ENCODE measurements at regions not wholly inside any gene's neighbourhood (a gene's known extent, or its start where the extent isn't known, plus 50 kb on each side); places are given as distances from the start of the nearest gene placed in this dataset.
"Not testable (repeated sequence)": the region's sequence is repeated elsewhere in the genome, so short reads cannot be mapped to it uniquely, and the experiment has no call there.

DNA sequence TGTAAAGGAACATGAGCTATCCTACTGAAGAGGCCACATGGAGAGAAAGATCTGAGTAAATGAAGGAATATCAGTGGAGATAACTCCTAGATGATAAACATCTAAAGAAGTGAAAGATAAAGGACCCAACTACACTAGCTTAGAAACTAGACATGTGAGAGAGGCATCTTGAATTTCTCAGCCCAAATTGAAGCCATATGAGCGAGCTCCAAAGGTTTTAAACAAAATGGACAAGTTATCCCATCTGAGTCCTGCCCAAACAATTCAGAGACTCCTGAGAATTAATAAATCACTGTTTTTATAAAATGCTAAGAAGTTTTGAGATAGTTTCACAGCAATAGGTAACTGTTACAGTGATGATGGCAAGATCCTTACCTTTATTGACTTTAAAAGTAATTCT lies 438.9 kb downstream of the NAV3 start:
- no peak for DNase-seq (ENCODE audit: low read depth in 4 of 4, low spot score in 3 of 4)

DNA sequence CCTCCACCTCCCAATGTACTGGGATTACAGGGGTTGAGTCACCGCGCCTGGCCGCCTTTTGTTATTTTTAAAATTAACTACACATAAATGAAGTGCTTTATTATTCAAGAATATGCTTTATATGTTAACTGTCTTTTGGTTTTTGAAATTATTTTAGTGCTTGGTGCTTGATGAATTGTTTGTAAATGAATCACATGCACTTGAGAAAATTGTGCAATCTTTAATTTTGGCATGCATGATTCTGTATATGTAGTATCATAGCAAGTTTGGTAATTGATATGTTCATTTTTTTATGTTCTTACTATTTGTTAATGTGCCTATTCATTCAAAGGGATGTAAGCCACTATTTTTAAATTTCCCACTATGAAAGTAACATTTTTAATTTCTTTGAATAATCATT lies 440.9 kb downstream of the NAV3 start:
- no peak for DNase-seq (ENCODE audit: low read depth in 4 of 4, low spot score in 3 of 4)

DNA sequence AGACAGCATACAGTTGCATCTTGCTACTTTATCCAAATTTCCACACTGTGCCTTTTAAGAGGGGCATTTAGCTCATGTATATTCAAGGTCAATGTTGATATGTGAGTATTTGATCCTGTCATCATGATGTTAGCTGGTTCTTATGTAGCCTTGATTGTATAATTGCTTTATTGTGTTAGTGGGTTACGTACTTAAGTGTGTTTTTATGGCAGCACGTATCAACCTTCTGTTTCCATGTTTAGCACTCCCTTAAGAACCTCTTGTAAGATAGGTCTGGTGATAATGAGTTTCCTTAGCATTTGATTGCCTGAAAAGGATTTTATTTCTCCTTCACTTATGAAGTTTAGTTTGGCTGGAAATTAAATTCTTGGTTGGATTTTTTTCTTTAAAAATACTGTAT lies 445.2 kb downstream of the NAV3 start:
- no peak for DNase-seq (ENCODE audit: low read depth in 4 of 4, low spot score in 3 of 4)

DNA sequence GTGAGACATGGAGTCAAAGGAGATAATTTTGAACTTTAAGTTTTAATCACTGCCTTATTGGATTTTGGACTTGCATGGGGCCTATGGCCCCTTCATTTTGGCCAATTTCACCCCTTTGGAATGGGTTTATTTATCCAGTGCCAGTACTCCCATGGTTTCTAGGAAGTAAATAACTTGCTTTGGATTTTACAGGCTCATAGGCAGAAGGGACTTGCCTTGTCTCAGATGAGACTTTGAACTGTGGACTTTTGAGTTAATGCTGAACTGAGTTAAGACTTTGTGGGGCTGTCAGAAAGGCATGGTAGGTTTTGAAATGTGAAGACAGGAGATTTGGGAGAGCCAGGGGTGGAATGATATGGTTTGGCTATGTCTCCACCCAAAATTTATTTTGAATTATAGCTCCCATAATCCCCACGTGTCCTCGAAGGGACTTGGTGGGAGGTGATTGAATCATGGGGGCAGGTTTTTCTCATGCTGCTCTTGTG lies 448.1 kb downstream of the NAV3 start:
- no peak for DNase-seq (ENCODE audit: low read depth in 4 of 4, low spot score in 3 of 4)

DNA sequence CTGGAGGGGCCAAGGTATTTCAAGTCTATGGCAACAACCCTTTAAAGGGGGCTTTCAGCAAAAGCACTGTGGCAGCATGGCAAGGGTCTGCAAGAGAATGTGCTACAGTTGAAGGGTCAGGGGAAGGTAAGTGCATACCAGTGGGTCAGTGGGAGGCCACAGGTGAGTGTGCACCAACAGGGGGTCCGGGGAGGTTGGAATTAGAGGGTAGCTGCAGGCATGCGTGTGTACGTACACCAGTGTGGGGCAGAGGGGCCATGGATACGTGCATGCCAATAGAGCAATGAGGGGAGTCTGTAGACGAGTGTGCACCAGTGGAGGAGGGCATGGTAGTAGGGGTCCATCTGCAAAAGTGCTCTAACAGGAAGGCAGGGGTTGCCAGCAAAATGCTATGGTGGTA lies 448.9 kb downstream of the NAV3 start:
- DNase-seq (ENCODE audit: low read depth in 4 of 4, low spot score in 3 of 4): no peak

DNA sequence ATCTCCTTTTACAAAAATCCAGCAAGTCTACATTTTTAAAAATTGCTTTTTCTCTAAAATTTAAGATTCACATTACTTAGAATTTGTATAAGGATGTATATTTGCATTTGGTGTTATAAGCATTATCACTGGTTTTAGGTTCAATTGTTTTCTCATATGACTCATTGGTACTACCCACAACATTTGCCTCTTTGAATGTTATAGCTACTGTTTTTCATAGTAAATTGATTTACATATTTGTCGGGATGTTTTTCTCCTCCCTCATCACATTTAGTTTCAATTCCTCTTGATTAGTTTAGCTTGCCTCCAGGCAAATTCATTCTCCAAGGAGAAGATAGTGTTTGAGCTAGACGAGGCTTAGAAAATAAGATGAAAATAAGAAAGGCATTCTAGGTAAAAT lies 450.4 kb downstream of the NAV3 start:
- DNase-seq (ENCODE audit: low read depth in 4 of 4, low spot score in 3 of 4): not testable (repeated sequence)

DNA sequence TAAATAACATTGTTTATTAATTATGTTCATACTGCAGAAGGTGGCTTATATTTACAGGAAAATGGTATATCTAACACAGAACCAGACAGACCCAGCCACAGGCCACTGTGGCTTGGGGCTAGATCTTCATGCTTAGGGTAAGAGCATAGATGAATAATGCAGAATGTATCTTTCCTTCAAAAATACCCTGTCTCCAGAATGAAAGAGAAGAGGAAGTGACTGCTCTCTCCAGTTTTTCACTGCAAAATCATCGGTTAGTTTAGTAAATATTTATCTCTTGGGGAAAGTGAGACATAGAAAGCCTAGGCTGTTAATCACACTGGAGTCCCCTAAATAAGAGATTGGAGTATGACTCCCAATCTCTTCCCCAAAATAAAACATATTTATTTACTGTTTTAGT lies 453.7 kb downstream of the NAV3 start:
- DNase-seq (ENCODE audit: low read depth in 4 of 4, low spot score in 3 of 4): no peak

DNA sequence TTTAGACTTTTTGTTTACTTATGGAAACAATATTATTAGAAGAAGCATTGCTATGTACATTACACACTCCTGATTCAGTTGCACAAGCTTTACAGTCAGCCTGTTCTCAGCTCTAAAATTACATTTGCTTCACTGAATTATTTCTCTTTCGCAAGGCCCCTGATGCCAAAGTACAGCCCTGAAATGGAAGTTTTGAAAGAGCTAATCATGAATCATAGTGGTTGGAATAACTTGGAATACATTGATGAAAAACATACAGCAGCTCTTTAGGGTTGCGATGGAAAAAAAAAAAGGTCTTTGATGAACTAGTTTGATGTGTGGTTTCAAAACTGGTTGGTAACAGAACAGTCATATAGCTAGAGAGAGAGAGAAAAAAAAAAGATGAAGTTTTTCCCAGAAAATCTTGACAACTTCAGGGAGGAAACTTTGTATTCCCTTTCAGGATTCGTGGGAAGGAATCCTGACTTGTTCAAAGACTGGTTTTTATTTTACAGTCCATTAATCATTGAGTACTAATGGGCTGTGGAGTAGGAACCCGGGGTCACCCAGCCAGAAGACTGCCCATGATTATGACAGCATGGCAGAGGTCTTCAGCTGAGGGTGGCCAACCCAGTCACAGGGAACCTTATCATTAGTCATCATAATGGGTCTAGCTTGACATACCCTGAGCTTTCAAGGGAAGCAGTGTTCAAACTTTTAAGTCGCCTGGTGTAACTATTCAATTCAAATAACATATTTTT lies 460.1 kb downstream of the NAV3 start:
- DNase-seq (ENCODE audit: low read depth in 4 of 4, low spot score in 3 of 4): peak in 1 of 4 donors; percentile 29

DNA sequence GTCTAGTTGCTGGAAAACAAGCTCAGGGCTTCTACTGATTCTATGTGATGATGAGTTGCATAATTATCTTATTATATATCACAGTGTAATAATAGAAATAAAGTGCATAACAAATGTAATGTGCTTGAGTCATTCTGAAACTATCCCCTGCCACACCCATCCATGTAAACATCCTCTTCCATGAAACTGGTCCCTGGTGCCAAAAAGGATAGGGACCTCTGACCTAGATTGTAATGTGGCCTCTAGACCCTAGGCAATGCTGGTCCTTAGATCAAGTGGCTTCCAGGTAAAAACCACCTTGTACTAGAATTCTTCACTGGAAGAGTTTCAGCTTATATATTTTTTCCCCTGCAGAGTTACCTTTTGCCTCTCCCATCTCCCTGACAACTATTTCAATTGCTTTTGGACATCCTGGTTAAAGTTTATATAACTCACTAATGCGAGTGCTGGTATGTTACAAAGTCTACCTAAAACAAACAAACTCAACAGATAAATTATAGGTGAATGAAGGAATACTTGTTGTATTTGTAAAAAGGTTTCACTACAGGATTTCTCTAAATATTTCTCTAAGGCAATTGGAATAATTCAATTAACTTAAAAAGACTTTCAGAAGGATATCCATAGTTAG lies 462.5 kb downstream of the NAV3 start:
- DNase-seq (ENCODE audit: low read depth in 4 of 4, low spot score in 3 of 4): no peak

DNA sequence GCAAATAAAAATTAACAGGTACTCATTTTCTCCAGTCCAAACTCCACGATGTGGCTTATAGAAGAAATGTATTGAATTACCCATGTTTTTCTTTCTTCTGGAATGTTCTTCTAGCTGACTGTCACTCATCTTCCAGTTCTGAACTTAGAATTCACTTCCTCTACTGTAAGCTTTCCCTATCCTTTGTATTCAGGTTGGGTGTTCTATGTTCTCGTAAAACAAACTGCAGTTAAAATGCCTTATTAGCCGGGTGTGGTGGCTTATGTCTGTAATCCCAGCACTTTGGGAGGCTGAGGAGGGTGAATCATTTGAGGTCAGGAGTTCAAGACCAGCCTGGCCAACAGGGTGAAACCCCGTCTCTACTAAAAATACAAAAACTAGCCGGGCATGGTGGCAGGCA lies 470.6 kb downstream of the NAV3 start:
- not testable (repeated sequence) for DNase-seq (ENCODE audit: low read depth in 4 of 4, low spot score in 3 of 4)

DNA sequence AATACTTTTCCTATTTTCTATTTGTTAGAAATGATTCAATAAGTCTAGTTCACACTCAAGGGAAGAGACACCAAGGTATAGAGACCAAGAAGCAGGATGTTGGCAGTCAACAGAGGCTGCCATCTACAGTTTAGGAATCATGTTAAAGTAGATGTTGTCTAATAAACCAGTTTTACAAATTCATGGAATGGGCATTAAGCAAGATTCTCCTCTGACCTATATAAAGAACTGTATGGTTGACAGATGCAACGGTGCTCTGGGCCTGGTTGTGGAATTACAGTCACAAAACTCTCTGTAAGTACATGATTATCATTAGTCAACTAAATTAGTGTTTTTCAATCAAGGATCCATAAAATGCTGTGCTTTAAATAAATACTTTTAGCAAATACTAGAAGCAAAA lies 475.1 kb downstream of the NAV3 start:
- no peak for DNase-seq (ENCODE audit: low read depth in 4 of 4, low spot score in 3 of 4)

DNA sequence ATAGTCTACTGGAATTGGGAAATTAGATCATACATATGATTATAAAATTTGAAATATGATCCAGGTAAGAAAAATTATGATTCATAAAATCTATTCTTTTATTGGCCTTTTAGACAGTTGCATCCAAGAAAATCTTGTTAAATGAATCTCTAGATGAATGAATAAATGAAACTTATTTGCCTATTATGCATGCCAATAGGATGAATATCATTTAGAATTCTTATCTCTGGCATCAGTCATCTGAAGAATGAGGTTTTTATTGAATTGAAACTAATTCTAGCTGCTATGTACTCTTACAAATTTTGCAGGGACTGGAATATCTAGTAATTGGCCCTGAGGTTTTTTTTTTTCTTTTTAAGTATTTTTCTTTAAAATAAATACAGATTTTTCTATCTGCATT lies 475.5 kb downstream of the NAV3 start:
- no peak for DNase-seq (ENCODE audit: low read depth in 4 of 4, low spot score in 3 of 4)

DNA sequence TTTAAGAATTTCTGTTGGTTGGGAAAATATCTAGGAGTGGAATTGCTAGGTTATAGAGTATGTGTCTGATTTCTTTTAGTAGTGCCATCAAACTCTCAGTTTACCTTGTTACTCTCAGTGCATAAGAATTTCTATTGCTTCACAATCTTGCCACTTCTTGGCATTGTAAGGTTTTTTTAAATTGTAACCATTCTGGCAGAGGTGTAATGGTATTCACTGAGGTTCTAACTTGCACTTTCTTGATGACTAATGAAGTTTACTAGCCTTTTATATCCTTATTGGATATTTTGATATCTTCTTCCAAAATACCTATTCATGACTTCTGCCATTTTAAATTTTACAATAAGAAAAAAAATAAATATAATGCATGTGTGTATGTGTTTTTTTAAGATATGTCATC lies 478.0 kb downstream of the NAV3 start:
- no peak for DNase-seq (ENCODE audit: low read depth in 4 of 4, low spot score in 3 of 4)

DNA sequence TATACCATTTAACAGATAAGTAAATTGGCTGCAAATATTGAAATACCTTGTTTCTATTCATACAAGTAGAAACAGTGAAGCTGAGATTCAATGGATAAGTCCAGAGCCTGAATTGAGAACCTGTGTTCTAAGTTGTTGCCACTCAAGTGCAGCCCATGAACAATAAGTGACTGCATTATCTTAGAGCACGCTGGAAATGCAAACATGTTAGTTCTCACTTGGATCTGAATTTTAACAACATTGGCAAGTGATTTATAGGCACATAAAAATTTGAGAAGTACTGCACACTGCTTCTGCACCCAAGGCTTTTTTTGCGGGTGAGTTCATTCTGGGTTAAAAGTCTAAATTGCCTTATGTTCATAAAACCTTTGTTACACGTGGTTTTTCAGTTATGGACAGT lies 484.3 kb downstream of the NAV3 start:
- DNase-seq (ENCODE audit: low read depth in 4 of 4, low spot score in 3 of 4): no peak

DNA sequence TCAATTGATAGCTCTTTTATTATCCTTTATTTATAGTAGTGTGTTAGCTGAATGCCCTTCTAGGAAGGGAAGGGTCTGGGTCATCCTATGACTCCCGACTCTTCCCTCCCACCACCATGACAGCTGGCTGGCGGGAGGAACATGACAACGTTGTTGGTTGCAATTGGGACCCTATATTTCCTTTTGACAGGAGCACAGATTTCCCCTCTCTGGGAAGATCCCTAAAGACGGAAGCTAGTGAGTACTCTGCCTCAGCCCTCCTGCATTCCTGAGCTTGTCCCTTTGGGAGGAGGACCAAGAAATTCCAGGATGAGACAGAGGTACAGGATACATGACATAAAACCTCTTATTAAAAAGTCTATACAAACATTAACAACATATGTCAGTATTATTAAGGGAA lies 485.4 kb downstream of the NAV3 start:
- no peak for DNase-seq (ENCODE audit: low read depth in 4 of 4, low spot score in 3 of 4)

DNA sequence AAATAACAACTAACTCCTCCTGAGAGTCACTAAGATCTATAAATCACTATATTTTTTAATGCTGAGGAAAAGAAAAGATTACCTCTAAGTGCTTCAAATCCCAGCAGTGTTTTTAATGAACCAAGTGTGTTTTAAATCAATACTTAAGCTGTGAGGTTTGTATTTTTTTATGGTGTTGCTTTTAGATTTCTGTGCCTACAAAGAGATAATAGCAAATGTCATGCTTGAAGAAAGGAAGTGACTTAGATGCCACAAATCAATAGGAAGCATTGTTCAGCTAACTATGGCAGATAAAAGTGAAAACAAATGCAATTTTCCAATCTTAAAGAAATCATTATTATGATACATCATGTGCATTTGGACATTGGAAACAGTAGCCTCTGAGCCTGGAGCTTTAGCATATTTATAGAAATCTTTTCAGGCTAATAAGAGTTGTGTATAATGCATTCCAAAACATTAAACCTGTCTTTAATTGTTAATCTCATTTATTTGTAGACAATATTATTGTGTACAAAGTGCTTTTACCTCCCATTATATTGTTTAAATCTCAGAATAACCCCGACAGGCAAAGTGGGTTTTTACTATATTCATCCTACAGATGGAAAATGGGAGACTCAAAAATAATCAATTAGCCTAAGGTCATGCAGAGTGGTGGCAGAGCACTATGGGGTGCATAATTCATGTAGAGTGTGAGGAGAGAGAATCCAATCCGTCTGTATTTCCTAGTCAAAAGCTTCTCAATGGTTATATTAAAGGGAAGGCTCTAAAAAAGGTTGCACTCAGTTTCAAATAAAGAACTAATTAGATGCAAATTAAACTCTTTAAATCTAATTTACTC lies 486.2 kb downstream of the NAV3 start:
- DNase-seq (ENCODE audit: low read depth in 4 of 4, low spot score in 3 of 4): no peak

DNA sequence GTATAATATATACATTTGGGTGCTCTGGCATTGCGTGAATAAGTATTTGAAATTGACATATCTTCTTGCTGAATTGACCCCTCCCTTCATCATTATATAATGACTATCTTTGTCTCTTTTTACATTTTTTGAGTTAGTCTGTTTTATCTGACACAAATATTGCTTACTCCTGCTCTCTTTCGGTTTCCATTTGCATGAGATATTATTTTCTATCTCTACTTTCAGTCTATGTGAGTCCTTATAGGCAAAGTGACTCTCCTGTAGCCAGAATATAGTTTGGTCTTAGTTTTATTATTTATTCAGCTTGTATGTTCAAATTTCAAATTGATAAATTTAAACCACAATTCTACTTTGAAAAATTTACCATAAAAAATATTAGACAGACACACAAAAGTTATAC lies 491.0 kb downstream of the NAV3 start:
- DNase-seq (ENCODE audit: low read depth in 4 of 4, low spot score in 3 of 4): no peak

DNA sequence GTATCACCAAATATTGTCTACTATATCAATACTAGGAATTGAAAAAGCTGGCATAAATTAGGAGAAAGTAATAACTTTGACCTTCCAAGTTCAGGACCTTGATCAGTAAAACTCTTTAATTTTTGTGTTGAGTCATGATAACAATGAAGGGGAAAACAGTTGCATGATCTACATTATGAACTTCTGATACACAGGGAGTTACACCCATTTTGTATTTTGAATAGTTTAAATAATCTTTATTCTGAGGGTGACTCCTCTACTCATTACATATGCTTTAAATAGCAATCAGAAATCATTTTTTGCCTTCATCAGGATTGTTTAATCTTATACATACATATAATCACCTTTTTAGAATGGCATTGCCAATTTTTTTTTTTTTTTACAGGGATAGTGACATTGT lies 492.5 kb downstream of the NAV3 start:
- no peak for DNase-seq (ENCODE audit: low read depth in 4 of 4, low spot score in 3 of 4)

DNA sequence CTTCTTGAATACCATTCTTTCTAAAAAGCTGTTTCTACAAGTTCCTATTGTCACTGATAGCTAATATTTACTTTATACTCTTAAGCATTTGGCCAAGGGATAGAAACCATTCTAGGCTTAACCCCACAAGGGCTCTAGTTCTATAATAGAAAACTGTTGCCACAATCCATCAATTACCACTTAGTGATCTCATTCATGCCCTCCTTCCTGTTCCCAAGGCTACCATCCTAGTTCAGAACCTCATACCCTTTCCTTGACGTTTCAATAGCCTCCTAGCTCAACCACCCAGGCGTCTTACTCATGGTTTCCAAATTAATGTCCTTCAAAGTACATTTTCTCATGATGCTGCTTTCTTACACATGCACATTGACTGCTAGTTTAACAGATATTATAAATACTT lies 493.5 kb downstream of the NAV3 start:
- no peak for DNase-seq (ENCODE audit: low read depth in 4 of 4, low spot score in 3 of 4)

DNA sequence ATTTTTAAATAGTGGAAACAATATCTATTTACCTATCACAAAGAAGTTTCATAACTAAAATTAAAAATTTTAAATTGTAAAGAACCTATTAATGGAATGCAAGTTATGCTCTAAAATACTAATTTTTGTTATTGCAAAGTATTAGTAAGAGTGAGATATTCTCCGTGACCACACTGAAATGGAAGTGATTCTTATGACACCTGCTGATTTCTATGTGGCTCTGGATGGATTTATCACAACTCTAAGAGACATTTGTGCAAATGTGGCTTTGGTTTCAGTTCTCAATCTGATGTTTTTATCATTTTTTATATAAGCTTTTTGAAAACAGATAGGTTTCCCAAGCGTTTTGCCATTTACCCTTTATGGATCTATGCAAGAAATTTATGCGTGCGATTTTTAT lies 497.8 kb downstream of the NAV3 start:
- DNase-seq (ENCODE audit: low read depth in 4 of 4, low spot score in 3 of 4): no peak

DNA sequence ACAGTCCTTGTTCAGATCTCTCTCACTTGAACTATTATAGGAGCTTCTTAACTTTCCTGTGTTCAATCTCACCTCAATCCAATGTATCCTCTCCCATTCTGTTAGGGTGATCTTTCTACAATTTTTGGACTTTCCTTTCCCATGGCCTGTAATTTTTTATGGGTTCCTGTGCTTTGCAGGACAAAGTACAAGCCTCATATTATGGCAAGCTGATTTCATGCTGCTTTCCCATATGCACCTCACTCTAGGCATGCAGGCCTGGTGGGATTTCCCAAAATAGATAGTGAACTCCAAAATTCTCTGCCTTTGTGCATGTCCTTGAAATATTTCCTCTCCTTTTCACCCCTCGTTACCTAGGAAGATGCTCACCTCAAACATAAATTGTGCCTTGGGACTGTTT lies 499.4 kb downstream of the NAV3 start:
- no peak for DNase-seq (ENCODE audit: low read depth in 4 of 4, low spot score in 3 of 4)

DNA sequence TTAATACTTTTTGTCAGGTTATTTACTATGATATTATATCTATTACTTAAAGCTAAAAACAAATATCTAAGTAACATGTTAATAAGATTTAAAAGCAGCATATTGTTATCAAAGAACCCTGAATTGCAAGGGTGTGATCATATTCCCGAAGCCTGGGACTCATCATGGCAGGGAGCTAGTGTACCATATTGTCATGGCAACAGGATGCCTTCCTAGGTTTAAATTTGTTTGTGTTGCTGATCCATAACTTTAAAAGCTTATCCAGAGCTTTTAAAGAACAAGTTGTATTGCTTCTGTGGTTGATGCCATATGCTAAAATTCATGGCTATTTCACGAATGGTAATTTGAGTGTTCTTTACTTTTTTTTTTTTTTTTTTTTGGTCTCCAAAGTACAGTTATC lies 500.5 kb downstream of the NAV3 start:
- DNase-seq (ENCODE audit: low read depth in 4 of 4, low spot score in 3 of 4): no peak
